Stimulated activated CD4-positive, alpha-beta T cell treated with anti-CD3 and anti-CD28 coated beads, Interleukin-4, amount 100 ng/mL, for 24 hours (primary cell): ENCODE measurements at regions not wholly inside any gene's neighbourhood (a gene's known extent, or its start where the extent isn't known, plus 50 kb on each side); places are given as distances from the start of the nearest gene placed in this dataset.
"Not testable (repeated sequence)": the region's sequence is repeated elsewhere in the genome, so short reads cannot be mapped to it uniquely, and the experiment has no call there.

Source experiments
- DNase-seq: peaks from one replicate; pipeline ENCODE4 v3.0.0-alpha.2; 2020

- peak; percentile 87 for DNase-seq
Measured at GRCh38 chr14:106518054-106518943, 991.9 kb downstream of the TMEM121 start.

- DNase-seq, result not testable (repeated sequence)
Measured at GRCh38 chr14:106522118-106522517, 995.7 kb downstream of the TMEM121 start.

- no peak for DNase-seq
Measured at GRCh38 chr14:106522990-106523389, 996.6 kb downstream of the TMEM121 start.

- DNase-seq, result no peak
Measured at GRCh38 chr14:106528717-106529116, 1002.3 kb downstream of the TMEM121 start.

- DNase-seq, result no peak
Measured at GRCh38 chr14:106530031-106530422, 1003.6 kb downstream of the TMEM121 start.

- DNase-seq, result peak; percentile 45
Measured at GRCh38 chr14:106530423-106531107, 1004.2 kb downstream of the TMEM121 start.

GRCh38 chr14:106537597-106537996 lies 1011.2 kb downstream of the TMEM121 start:
- DNase-seq, result not testable (repeated sequence)

GRCh38 chr14:106538201-106538600 lies 1011.8 kb downstream of the TMEM121 start:
- DNase-seq, result no peak

GRCh38 chr14:106547735-106548434 lies 1021.5 kb downstream of the TMEM121 start:
- no peak for DNase-seq

GRCh38 chr14:106549064-106549463 lies 1022.7 kb downstream of the TMEM121 start:
- no peak for DNase-seq

GRCh38 chr14:106551265-106551664 lies 1024.9 kb downstream of the TMEM121 start:
- no peak for DNase-seq

- not testable (repeated sequence) for DNase-seq
Measured at GRCh38 chr14:106556211-106556610, 1029.8 kb downstream of the TMEM121 start.

GRCh38 chr14:106556665-106557289 lies 1030.4 kb downstream of the TMEM121 start:
- DNase-seq, result peak; percentile 84

- DNase-seq, result no peak
Measured at GRCh38 chr14:106562451-106562850, 1036.1 kb downstream of the TMEM121 start.

- peak; percentile 65 for DNase-seq
Measured at GRCh38 chr14:106564058-106564643, 1037.8 kb downstream of the TMEM121 start.

- no peak for DNase-seq
Measured at GRCh38 chr14:106578481-106578880, 1052.1 kb downstream of the TMEM121 start.

GRCh38 chr14:106579084-106579483 lies 1052.7 kb downstream of the TMEM121 start:
- no peak for DNase-seq

GRCh38 chr14:106585692-106586091 lies 1059.3 kb downstream of the TMEM121 start:
- no peak for DNase-seq

GRCh38 chr14:106586098-106586704 lies 1059.8 kb downstream of the TMEM121 start:
- DNase-seq, result peak; percentile 68

GRCh38 chr14:106591539-106591938 lies 1065.2 kb downstream of the TMEM121 start:
- DNase-seq, result not testable (repeated sequence)

- peak; percentile 85 for DNase-seq
Measured at GRCh38 chr14:106592115-106592852, 1065.9 kb downstream of the TMEM121 start.
